ENCODE measurements at regions not wholly inside any gene's neighbourhood (a gene's known extent, or its start where the extent isn't known, plus 50 kb on each side); places are given as distances from the start of the nearest gene placed in this dataset.

DNA sequence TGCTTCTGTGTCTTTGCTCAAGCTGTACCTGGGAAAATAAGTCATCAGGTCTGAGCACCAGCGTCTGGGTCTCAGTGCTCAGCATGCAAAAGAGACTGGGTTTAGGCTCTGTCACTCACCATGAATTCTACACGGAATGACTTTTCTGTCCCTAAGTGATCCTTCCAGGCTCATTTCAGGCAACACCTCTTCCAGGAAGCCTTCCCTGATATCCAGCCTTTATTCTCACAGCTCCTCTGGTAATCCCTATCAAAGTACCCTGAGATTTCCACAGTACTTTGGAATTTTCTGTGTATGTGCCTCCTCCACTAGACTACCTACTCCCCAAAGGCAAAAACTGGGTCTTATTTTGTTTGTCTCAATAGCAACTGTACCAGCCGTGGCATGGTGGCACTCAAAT lies 92.7 kb upstream of the BOD1 start:
- Histone ChIP-seq H3K4me3 (no peak overlapping the region), H3K4me1 (peaks cover 23% of the 10 kb centered on the region), H3K27me3 (no peaks in the 10 kb centered on the region), H3K36me3 (replicated peaks in 1 of 2; ENCODE audit: insufficient read depth in 1 of 2, low read depth in 2 of 2) (no peaks in the 10 kb centered on the region), H3K27ac (no peak overlapping the region), H3K9me3 (no peaks in the 10 kb centered on the region)
- DNase-seq (no peak), ATAC-seq (no peak)
- WGBS, 2 donors, result 92% methylated on average over 3 of the region's 3 CpGs
- intact Hi-C loops (cut with DNase I), result loop anchor here (10.0 kb wide), 1 partner anchor 84 kb away; no protein-coding TSS in a partner anchor
- no peak for TF ChIP-seq POLR2A (IDR thresholded peaks at IDR 0.05)
- TF ChIP-seq, protein P1, sequence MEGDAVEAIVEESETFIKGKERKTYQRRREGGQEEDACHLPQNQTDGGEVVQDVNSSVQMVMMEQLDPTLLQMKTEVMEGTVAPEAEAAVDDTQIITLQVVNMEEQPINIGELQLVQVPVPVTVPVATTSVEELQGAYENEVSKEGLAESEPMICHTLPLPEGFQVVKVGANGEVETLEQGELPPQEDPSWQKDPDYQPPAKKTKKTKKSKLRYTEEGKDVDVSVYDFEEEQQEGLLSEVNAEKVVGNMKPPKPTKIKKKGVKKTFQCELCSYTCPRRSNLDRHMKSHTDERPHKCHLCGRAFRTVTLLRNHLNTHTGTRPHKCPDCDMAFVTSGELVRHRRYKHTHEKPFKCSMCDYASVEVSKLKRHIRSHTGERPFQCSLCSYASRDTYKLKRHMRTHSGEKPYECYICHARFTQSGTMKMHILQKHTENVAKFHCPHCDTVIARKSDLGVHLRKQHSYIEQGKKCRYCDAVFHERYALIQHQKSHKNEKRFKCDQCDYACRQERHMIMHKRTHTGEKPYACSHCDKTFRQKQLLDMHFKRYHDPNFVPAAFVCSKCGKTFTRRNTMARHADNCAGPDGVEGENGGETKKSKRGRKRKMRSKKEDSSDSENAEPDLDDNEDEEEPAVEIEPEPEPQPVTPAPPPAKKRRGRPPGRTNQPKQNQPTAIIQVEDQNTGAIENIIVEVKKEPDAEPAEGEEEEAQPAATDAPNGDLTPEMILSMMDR (IDR thresholded peaks at IDR 0.05), result no peak

DNA sequence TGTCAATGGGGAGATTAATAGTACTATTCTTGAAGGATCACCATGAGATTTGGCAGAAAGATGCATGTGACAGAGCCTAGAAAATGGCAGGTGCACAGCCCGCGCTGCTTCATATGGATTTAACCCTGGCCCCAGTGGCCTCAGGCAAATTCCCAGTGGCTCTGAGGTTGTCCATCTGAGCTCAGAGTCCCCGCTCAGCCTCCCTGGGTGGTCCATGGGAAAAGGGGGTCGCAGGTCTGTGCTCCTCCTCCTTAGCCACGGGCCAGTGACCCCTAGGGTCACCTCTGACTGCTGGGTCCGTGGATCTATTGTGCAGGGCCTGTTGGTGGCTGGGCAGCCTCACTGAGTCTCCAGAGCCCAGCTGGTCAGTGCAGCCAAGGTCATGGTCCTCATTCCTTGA lies 93.3 kb upstream of the BOD1 start:
- Histone ChIP-seq H3K4me1 (peaks cover 23% of the 10 kb centered on the region), H3K4me3 (no peak overlapping the region), H3K27ac (no peak overlapping the region), H3K36me3 (replicated peaks in 1 of 2; ENCODE audit: insufficient read depth in 1 of 2, low read depth in 2 of 2) (no peaks in the 10 kb centered on the region), H3K27me3 (no peaks in the 10 kb centered on the region), H3K9me3 (no peaks in the 10 kb centered on the region)
- ATAC-seq (no peak), DNase-seq (no peak)
- TF ChIP-seq, protein P1 (IDR thresholded peaks at IDR 0.05), result no peak
- no peak for TF ChIP-seq POLR2A (IDR thresholded peaks at IDR 0.05)
- intact Hi-C loops (cut with DNase I), result loop anchor here (10.0 kb wide), 1 partner anchor 85 kb away; no protein-coding TSS in a partner anchor
- 83 to 94% methylated on average over 2 to 6 of the region's 6 CpGs for WGBS, 2 donors

DNA sequence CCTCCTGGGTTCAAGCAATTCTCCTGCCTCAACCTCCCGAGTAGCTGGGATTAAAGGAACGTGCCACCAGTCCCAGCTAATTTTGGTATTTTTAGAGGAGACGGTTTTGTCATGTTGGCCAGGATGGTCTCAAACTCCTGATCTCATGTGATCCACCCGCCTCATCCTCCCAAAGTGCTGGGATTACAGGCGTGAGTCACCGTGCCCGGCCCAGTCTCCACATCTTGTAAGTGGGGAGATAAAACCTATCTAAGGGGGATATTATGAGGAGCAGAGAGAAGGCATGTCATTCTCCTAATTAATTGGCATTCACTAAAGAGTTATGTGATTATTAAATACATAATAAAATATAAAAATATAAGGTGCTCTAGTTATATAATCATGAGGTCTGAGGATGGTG lies 94.1 kb upstream of the BOD1 start:
- no peak for TF ChIP-seq POLR2A (IDR thresholded peaks at IDR 0.05)
- TF ChIP-seq, protein P1 (IDR thresholded peaks at IDR 0.05), result no peak
- H3K4me1 ChIP-seq, result peaks cover 17% of the 10 kb centered on the region
- ATAC-seq (no peak), DNase-seq (no peak)
- no peaks in the 10 kb centered on the region for H3K36me3 ChIP-seq (replicated peaks in 1 of 2; ENCODE audit: insufficient read depth in 1 of 2, low read depth in 2 of 2)
- 96 to 98% methylated on average over 7 of the region's 7 CpGs for whole genome bisulfite sequencing, 2 donors
- H3K27me3 ChIP-seq, result no peaks in the 10 kb centered on the region
- intact Hi-C loops (cut with DNase I), result no loop called here
- H3K4me3 ChIP-seq, result no peak overlapping the region
- no peaks in the 10 kb centered on the region for H3K9me3 ChIP-seq
- no peak overlapping the region for H3K27ac ChIP-seq

DNA sequence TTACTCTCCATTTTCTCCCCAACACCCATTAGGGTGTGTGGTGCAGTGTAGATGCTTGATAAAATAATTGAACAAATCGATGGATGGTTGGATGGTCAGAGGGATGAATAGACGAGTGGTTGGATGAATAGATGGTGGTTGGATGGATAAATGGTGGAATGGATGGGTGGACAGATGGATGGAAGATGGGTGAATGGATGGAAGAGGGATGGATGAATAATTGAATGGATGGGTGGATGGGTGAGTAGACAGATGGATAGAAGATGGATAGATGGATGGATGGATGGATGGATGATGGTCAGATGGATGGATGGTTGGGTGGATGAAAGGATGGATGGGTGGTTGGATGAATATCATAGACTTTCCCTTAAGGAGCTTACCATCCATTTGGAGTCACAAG lies 95.0 kb upstream of the BOD1 start:
- TF ChIP-seq, protein P1 (IDR thresholded peaks at IDR 0.05), result no peak
- TF ChIP-seq POLR2A (IDR thresholded peaks at IDR 0.05), result no peak
- Histone ChIP-seq H3K9me3 (no peaks in the 10 kb centered on the region), H3K36me3 (replicated peaks in 1 of 2; ENCODE audit: insufficient read depth in 1 of 2, low read depth in 2 of 2) (no peaks in the 10 kb centered on the region), H3K4me3 (no peak overlapping the region), H3K27ac (no peak overlapping the region), H3K4me1 (peaks cover 14% of the 10 kb centered on the region), H3K27me3 (no peaks in the 10 kb centered on the region)
- DNase-seq (no peak), ATAC-seq (no peak)
- 84 to 86% methylated on average over 2 of the region's 2 CpGs for WGBS, 2 donors
- intact Hi-C loops (cut with DNase I), result no loop called here

DNA sequence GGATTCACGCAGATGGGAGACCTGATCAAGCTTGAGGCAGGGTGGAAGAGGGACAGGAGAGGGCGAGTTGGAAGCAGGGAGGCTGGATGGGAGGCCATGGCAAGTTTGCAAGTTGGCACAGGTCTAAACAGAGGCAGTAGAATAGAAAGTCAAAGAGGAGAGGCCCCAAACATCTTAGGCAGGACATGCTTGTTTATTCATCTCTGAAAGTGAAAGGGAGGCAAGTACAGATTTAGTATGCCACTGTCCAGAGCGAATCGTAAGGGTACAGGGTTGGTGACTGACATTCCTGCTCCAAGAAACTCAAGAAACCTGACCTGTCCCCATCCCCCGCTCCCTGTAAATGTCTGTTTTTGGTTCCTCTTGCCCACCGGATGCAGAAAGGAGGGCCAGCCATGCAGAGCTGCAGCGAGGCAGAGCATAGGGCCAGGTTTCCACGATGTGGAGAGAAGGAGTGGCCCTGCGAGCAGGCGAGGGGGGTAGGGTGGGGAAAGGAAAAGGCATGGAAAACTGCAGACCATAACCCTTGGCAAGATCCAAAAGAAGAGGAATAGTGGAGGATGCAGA lies 96.2 kb upstream of the BOD1 start:
- Histone ChIP-seq H3K4me1 (peaks cover 2% of the 10 kb centered on the region), H3K27ac (no peak overlapping the region), H3K9me3 (no peaks in the 10 kb centered on the region), H3K4me3 (no peak overlapping the region), H3K36me3 (replicated peaks in 1 of 2; ENCODE audit: insufficient read depth in 1 of 2, low read depth in 2 of 2) (no peaks in the 10 kb centered on the region), H3K27me3 (no peaks in the 10 kb centered on the region)
- intact Hi-C loops (cut with DNase I), result no loop called here
- 90 to 91% methylated on average over 10 of the region's 10 CpGs for WGBS, 2 donors
- DNase-seq, result no peak
- TF ChIP-seq, protein P1 (IDR thresholded peaks at IDR 0.05), result no peak
- no peak for TF ChIP-seq POLR2A (IDR thresholded peaks at IDR 0.05)
- no peak for ATAC-seq

All from body of pancreas (tissue), 4 donors.